SK-N-SH (cell line): ENCODE measurements at regions not wholly inside any gene's neighbourhood (a gene's known extent, or its start where the extent isn't known, plus 50 kb on each side); places are given as distances from the start of the nearest gene placed in this dataset.

ENCODE experiments used
- CTCF ChIP-seq: fragments of 200-600 bp; sonication (generic); IDR thresholded peaks from 2 replicates; pipeline ENCODE4 v1.6.1; 2017; ENCODE audit warnings: antibody characterized with exemption, mild to moderate bottlenecking, moderate library complexity
- GABPA ChIP-seq: IDR thresholded peaks from 2 replicates; pipeline ENCODE4 v1.4.0; 2012; ENCODE audit warnings: low read depth, mild to moderate bottlenecking
- RFX5 ChIP-seq: IDR thresholded peaks from 2 replicates; pipeline ENCODE4 v1.6.1; 2012; ENCODE audit warnings: mild to moderate bottlenecking, improper control_type of control experiment, low read length
- SIN3A ChIP-seq: IDR thresholded peaks from 2 replicates; pipeline ENCODE4 v1.6.1; 2012; ENCODE audit warnings: low read depth, mild to moderate bottlenecking, low read length, moderate library complexity, borderline replicate concordance
- USF2 ChIP-seq: fragments of 150-350 bp; IDR thresholded peaks from 2 replicates; pipeline ENCODE4 v1.6.1; 2017; ENCODE audit warnings: antibody characterized with exemption, low read length, low read depth, borderline replicate concordance

DNA sequence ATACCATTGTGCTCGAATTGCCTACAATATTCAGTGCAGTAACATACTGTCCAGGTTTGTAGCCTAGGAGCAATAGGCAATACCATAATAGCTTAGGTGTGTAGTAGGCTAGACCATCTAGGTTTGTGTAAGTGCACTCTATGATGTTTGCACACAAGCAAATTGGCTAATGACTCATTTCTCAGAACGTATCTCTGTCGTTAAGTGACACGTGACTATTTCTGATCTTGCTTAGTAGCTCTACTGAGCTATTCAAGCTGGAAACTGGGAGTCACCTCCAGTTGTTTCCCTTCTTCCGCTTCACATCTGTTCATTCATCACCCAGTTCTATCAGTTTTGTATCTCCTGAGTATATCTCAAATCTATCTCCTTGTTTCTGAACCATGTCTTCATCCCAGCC is 86.1 kb downstream of the HNRNPD start:
- TF ChIP-seq GABPA (no peak), CTCF (no peak), USF2 (no peak), SIN3A (no peak), RFX5 (no peak)
